H1 (cell line): ENCODE measurements at regions not wholly inside any gene's neighbourhood (a gene's known extent, or its start where the extent isn't known, plus 50 kb on each side); places are given as distances from the start of the nearest gene placed in this dataset.

ENCODE experiments used
- CTCF ChIA-PET: fragments of 300-600 bp; sonication (Branson Sonifier 250); formaldehyde crosslinking; loops from one replicate; lab custom pipeline; 2021; ENCODE audit not compliant: partially characterized antibody; lab: Charles Lee
- POLR2A ChIA-PET: fragments of 300-600 bp; sonication (Branson Sonifier 250); formaldehyde crosslinking; loops from one replicate; lab custom pipeline; 2021; ENCODE audit warnings: inconsistent platforms; ENCODE audit not compliant: partially characterized antibody; lab: Charles Lee
- DNase-seq, 2 experiments: peaks; one replicate each; pipeline versions ENCODE4 v3.0.0 to v3.0.0-alpha.2; 2010 to 2022; ENCODE audit warnings: low spot score in 2 of 2, low read depth in 1 of 2, mixed read lengths in 1 of 2
- FAIRE-seq: peaks from 2 replicates; lab custom pipeline; 2011; peaks lifted over from hg19 to GRCh38; lab: Jason Lieb, UNC
- H2AFZ ChIP-seq: 2 replicates; pipeline ENCODE4 v1.8.1; 2012; ENCODE audit warnings: low read length, inconsistent platforms
- H2AK5ac ChIP-seq: 2 replicates; pipeline ENCODE4 v1.6.1; 2013; ENCODE audit warnings: low read depth, low read length
- H2BK120ac ChIP-seq: replicated peaks from 2 replicates; pipeline ENCODE3; 2013; ENCODE audit warnings: low read depth, low read length, inconsistent platforms
- H2BK12ac ChIP-seq: 2 replicates; pipeline ENCODE4 v1.6.1; 2013; ENCODE audit warnings: low read depth, low read length
- H2BK15ac ChIP-seq: 2 replicates; pipeline ENCODE4 v1.6.1; 2013; ENCODE audit warnings: low read length
- H2BK20ac ChIP-seq: 2 replicates; pipeline ENCODE4 v1.6.1; 2013; ENCODE audit warnings: low read length
- H2BK5ac ChIP-seq: 2 replicates; pipeline ENCODE4 v1.6.1; 2013; ENCODE audit warnings: low read depth, low read length
- H3K14ac ChIP-seq: 2 replicates; pipeline ENCODE4 v1.6.1; 2013; ENCODE audit warnings: inconsistent platforms; ENCODE audit not compliant: insufficient read length
- H3K18ac ChIP-seq: 2 replicates; pipeline ENCODE4 v1.6.1; 2013; ENCODE audit warnings: low read length; ENCODE audit errors: extremely low read depth
- H3K23ac ChIP-seq: 2 replicates; pipeline ENCODE4 v1.6.1; 2013; ENCODE audit warnings: inconsistent platforms; ENCODE audit not compliant: insufficient read length
- H3K23me2 ChIP-seq: 2 replicates; pipeline ENCODE4 v1.6.1; 2013; ENCODE audit warnings: low read depth, low read length
- H3K27ac ChIP-seq: 2 replicates; pipeline ENCODE4 v1.6.1; 2011; ENCODE audit warnings: low read depth, low read length, inconsistent platforms
- H3K27me3 ChIP-seq, 4 experiments: replicated peaks in 1 of 4; 1 replicate in 1 of 4; 2 replicates in 3 of 4; pipeline versions ENCODE4 v1.6.1 to v1.8.1; 2011 to 2013; ENCODE audit warnings: low read length in 3 of 4, mild to moderate bottlenecking in 3 of 4, inconsistent platforms in 2 of 4, mixed read lengths in 2 of 4, moderate library complexity in 1 of 4; ENCODE audit not compliant: control insufficient read depth in 3 of 4, insufficient read depth in 3 of 4; ENCODE audit errors: extremely low read depth in 1 of 4
- H3K36me3 ChIP-seq, 4 experiments: 2 replicates each; pipeline versions ENCODE4 v1.6.1 to v1.8.1; 2011 to 2013; ENCODE audit warnings: mild to moderate bottlenecking in 4 of 4, low read length in 3 of 4, moderate library complexity in 2 of 4, control low read depth in 1 of 4, inconsistent platforms in 1 of 4; ENCODE audit not compliant: insufficient read depth in 4 of 4, control insufficient read depth in 2 of 4
- H3K4ac ChIP-seq: replicated peaks from 2 replicates; pipeline ENCODE3; 2013; ENCODE audit warnings: low read length, low read depth, mixed read lengths, inconsistent platforms; ENCODE audit not compliant: insufficient read length
- H3K4me1 ChIP-seq, 4 experiments: replicated peaks in 1 of 4; 1 replicate in 1 of 4; 2 replicates in 3 of 4; pipeline versions ENCODE4 v1.6.1 to v1.8.1; 2011 to 2013; ENCODE audit warnings: low read length in 3 of 4, inconsistent platforms in 2 of 4, mixed read lengths in 1 of 4; ENCODE audit not compliant: insufficient read depth in 4 of 4, control insufficient read depth in 3 of 4
- H3K4me2 ChIP-seq, 2 experiments: 2 replicates each; pipeline versions ENCODE4 v1.6.1 to v1.8.1; 2011 to 2013; ENCODE audit warnings: low read depth in 2 of 2, low read length in 2 of 2, control low read depth in 1 of 2, inconsistent platforms in 1 of 2, mild to moderate bottlenecking in 1 of 2; ENCODE audit not compliant: insufficient read depth in 1 of 2
- H3K4me3 ChIP-seq, 4 experiments: fragments of 200-600, 300-600 bp in 1 of 4; sonication (generic), shearing (Covaris generic), sonication (Bioruptor Twin) in 1 of 4; 2 replicates each; pipeline versions ENCODE4 v1.5.1 to v1.8.1; 2011 to 2016; ENCODE audit warnings: low read length in 4 of 4, low read depth in 3 of 4, control low read depth in 2 of 4, inconsistent platforms in 2 of 4, mild to moderate bottlenecking in 2 of 4, mixed read lengths in 1 of 4, moderate library complexity in 1 of 4; ENCODE audit not compliant: insufficient read depth in 2 of 4; ENCODE audit errors: extremely low read depth in 1 of 4
- H3K56ac ChIP-seq: replicated peaks from 2 replicates; pipeline ENCODE3; 2013; ENCODE audit warnings: low read depth, mild to moderate bottlenecking, mixed read lengths, low read length, inconsistent platforms; ENCODE audit not compliant: insufficient read length
- H3K79me1 ChIP-seq: 2 replicates; pipeline ENCODE4 v1.6.1; 2013; ENCODE audit warnings: low read depth, low read length, control low read depth
- H3K79me2 ChIP-seq, 2 experiments: 2 replicates each; pipeline versions ENCODE4 v1.6.1 to v1.8.1; 2012 to 2013; ENCODE audit warnings: low read length in 2 of 2, mild to moderate bottlenecking in 2 of 2, inconsistent platforms in 1 of 2; ENCODE audit not compliant: insufficient read depth in 2 of 2, control insufficient read depth in 1 of 2
- H3K9ac ChIP-seq, 4 experiments: replicated peaks in 1 of 4; 1 replicate in 1 of 4; 2 replicates in 3 of 4; pipeline versions ENCODE4 v1.6.1 to v1.8.1; 2011 to 2013; ENCODE audit warnings: low read depth in 3 of 4, low read length in 3 of 4, control low read depth in 2 of 4, mild to moderate bottlenecking in 2 of 4, moderate library complexity in 2 of 4, inconsistent platforms in 1 of 4; ENCODE audit errors: extremely low read depth in 1 of 4
- H3K9me3 ChIP-seq, 2 experiments: 2 replicates each; pipeline versions ENCODE4 v1.6.1 to v1.8.1; 2012 to 2013; ENCODE audit warnings: mild to moderate bottlenecking in 2 of 2, moderate library complexity in 2 of 2, control low read depth in 1 of 2, inconsistent platforms in 1 of 2, low read depth in 1 of 2, low read length in 1 of 2, mixed read lengths in 1 of 2; ENCODE audit not compliant: insufficient read depth in 2 of 2
- H4K20me1 ChIP-seq, 2 experiments: replicated peaks in 1 of 2; 2 replicates each; pipeline versions ENCODE3 to v1.8.1; 2011 to 2013; ENCODE audit warnings: inconsistent platforms in 2 of 2, low read length in 2 of 2, mild to moderate bottlenecking in 1 of 2; ENCODE audit not compliant: insufficient read depth in 2 of 2, control insufficient read depth in 1 of 2
- H4K5ac ChIP-seq: 2 replicates; pipeline ENCODE4 v1.6.1; 2013; ENCODE audit warnings: low read length, low read depth, mixed read lengths, inconsistent platforms; ENCODE audit not compliant: insufficient read length
- H4K8ac ChIP-seq: 2 replicates; pipeline ENCODE4 v1.8.0; 2013; ENCODE audit warnings: mild to moderate bottlenecking, moderate library complexity, low read length, inconsistent platforms; ENCODE audit not compliant: insufficient read depth; ENCODE audit errors: extremely low read depth
- H4K91ac ChIP-seq: replicated peaks from 2 replicates; pipeline ENCODE3; 2013; ENCODE audit warnings: low read length, mixed read lengths, inconsistent platforms; ENCODE audit not compliant: insufficient read length
- CTCF ChIP-seq, 3 experiments: IDR thresholded peaks; 1 replicate in 2 of 3; 2 replicates in 1 of 3; pipeline versions ENCODE4 v1.5.1 to v1.6.1; 2011; ENCODE audit warnings: low read length in 3 of 3, mild to moderate bottlenecking in 3 of 3, inconsistent platforms in 2 of 3, low read depth in 1 of 3, moderate library complexity in 1 of 3; ENCODE audit not compliant: insufficient read depth in 1 of 3; ENCODE audit errors: control extremely low read depth in 1 of 3
- GABPA ChIP-seq: IDR thresholded peaks from 2 replicates; pipeline ENCODE4 v1.6.1; 2011; ENCODE audit warnings: mild to moderate bottlenecking, low read length, moderate library complexity, borderline replicate concordance; ENCODE audit not compliant: insufficient read depth
- RFX5 ChIP-seq: IDR thresholded peaks from 2 replicates; pipeline ENCODE4 v1.6.1; 2011; ENCODE audit warnings: low read depth, low read length, improper control_type of control experiment, borderline replicate concordance
- RXRA ChIP-seq: IDR thresholded peaks from 2 replicates; pipeline ENCODE4 v1.6.1; 2011; ENCODE audit warnings: low read depth, mild to moderate bottlenecking, low read length, moderate library complexity; ENCODE audit not compliant: insufficient read depth
- SIN3A ChIP-seq, 2 experiments: IDR thresholded peaks in 1 of 2; conservative IDR thresholded peaks in 1 of 2; 2 replicates each; pipeline ENCODE4 v1.6.1; 2011 to 2012; ENCODE audit warnings: low read length in 2 of 2, improper control_type of control experiment in 1 of 2, low read depth in 1 of 2, mild to moderate bottlenecking in 1 of 2
- SP4 ChIP-seq: IDR thresholded peaks from 2 replicates; pipeline ENCODE4 v1.6.1; 2012; ENCODE audit warnings: low read length, inconsistent platforms
- SUZ12 ChIP-seq: fragments of 200-600 bp; sonication (generic); IDR thresholded peaks from 2 replicates; pipeline ENCODE4 v1.6.1; 2012; ENCODE audit warnings: mild to moderate bottlenecking, inconsistent platforms, low read length, moderate library complexity, mixed read lengths
- TBP ChIP-seq: IDR thresholded peaks from 2 replicates; pipeline ENCODE4 v1.6.1; 2011; ENCODE audit warnings: low read depth, low read length, improper control_type of control experiment
- TEAD4 ChIP-seq: IDR thresholded peaks from 2 replicates; pipeline ENCODE4 v1.6.1; 2012; ENCODE audit warnings: low read depth, low read length, inconsistent platforms, mixed read lengths
- WGBS, 2 experiments: shearing (Covaris generic) in 1 of 2; methylation state at CpG; one replicate each; pipeline versions ENCODE4 v1.1.6 to v1.1.7; 2013 to 2015; ENCODE audit warnings: low lambda C conversion rate in 2 of 2, mixed read lengths in 2 of 2, inconsistent platforms in 1 of 2, low coverage in 1 of 2, missing lambda C conversion rate in 1 of 2; ENCODE audit not compliant: insufficient replicate concordance in 2 of 2, insufficient coverage in 1 of 2, insufficient read length in 1 of 2; ENCODE audit errors: extremely low coverage in 1 of 2, missing lambda C conversion rate in 1 of 2; 5-methylcytosine and 5-hydroxymethylcytosine counted together

- H3K9ac ChIP-seq: peak overlapping the region in 3 of 4 experiments; percentile 67 to 84 (median 72); a peak in 6 of 7 replicates
- H3K4me3 ChIP-seq: peak overlapping the region; percentile 81 to 96 (median 92)
- H3K4me2 ChIP-seq: peak overlapping the region; percentile 67 to 74
- POLR2A ChIA-PET: interaction anchor here (0.6 to 1.1 kb wide), 3 partner anchors 12 to 770 kb away, joined by 3 to 5 read pairs (median 4); no protein-coding TSS in a partner anchor
- H3K56ac ChIP-seq: no peak overlapping the region
- peaks cover 0 to 2% (median 2%) of the 10 kb centered on the region in 4 experiments; a peak in 3 of 7 replicates for H3K4me1 ChIP-seq
- no peak overlapping the region for H4K5ac ChIP-seq
- H3K14ac ChIP-seq: no peak overlapping the region
- FAIRE-seq (no peak), DNase-seq (no peak)
- no peak overlapping the region for H3K23ac ChIP-seq
- CTCF ChIA-PET: interaction anchor here (1.8 kb wide), 1 partner anchor 10 kb away, joined by 7 read pairs; no protein-coding TSS in a partner anchor
- H2BK15ac ChIP-seq: no peak overlapping the region
- H2BK120ac ChIP-seq: no peak overlapping the region
- no peak overlapping the region for H3K27ac ChIP-seq
- H2AFZ ChIP-seq: peak overlapping the region; percentile 85; the same call in 1 of the 2 replicates
- H4K91ac ChIP-seq: no peak overlapping the region
- H3K23me2 ChIP-seq: peaks cover 5% of the 10 kb centered on the region; the same call in 1 of the 2 replicates
- 1% methylated on average over 33 of the region's 49 CpGs; no CpG with 5 or more reads in 1 of the 2 experiments for WGBS, 2 experiments
- no peak overlapping the region for H3K4ac ChIP-seq
- no peaks in the 10 kb centered on the region for H3K9me3 ChIP-seq
- no peak overlapping the region for H4K8ac ChIP-seq
- H3K27me3 ChIP-seq: no peaks in the 10 kb centered on the region
- H2BK5ac ChIP-seq: peak overlapping the region; percentile 77; the same call in 1 of the 2 replicates
- no peak overlapping the region for H2BK12ac ChIP-seq
- H3K36me3 ChIP-seq: no peaks in the 10 kb centered on the region
- peak overlapping the region; percentile 66; the same call in 1 of the 2 replicates for H3K18ac ChIP-seq
- H2BK20ac ChIP-seq: no peak overlapping the region
- no peaks in the 10 kb centered on the region for H3K79me1 ChIP-seq
- H3K79me2 ChIP-seq: peaks cover 0 to 36% of the 10 kb centered on the region in 2 experiments; a peak in 2 of 4 replicates
- H4K20me1 ChIP-seq: no peaks in the 10 kb centered on the region
- H2AK5ac ChIP-seq: no peak overlapping the region
- TF ChIP-seq CTCF (IDR thresholded peaks at IDR 0.05; ENCODE audit: control extremely low read depth in 1 of 3, insufficient read depth in 1 of 3, low read depth in 1 of 3, low read length in 3 of 3): no peak
- TF ChIP-seq SIN3A (conservative IDR thresholded peaks at IDR 0.05 in 1 of 2, IDR thresholded peaks at IDR 0.05 in 1 of 2; ENCODE audit: low read depth in 1 of 2, low read length in 2 of 2): 0 out of 4 replicates have a peak, but pooled peaks of 1 of the 2 experiments have one; percentile 17
- TF ChIP-seq TBP: no peak
- TF ChIP-seq SP4: no peak
- TF ChIP-seq GABPA: no peak
- TF ChIP-seq RFX5: no peak
- TF ChIP-seq RXRA: no peak
- no peak for TF ChIP-seq TEAD4
- TF ChIP-seq SUZ12: no peak
These were observed 123.8 kb downstream of the GOSR1 start for GRCh38 chr17:30600830-30601494.
